ENCODE measurements at regions not wholly inside any gene's neighbourhood (a gene's known extent, or its start where the extent isn't known, plus 50 kb on each side); places are given as distances from the start of the nearest gene placed in this dataset.

GRCh38 chr12:78799649-78800048, 64.9 kb upstream of the SYT1 start:
- no peak for TF ChIP-seq POLR2A (IDR thresholded peaks at IDR 0.05)
- TF ChIP-seq CTCF (IDR thresholded peaks at IDR 0.05) = no peak
